Upper lobe of left lung (tissue), 4 donors: ENCODE measurements at regions not wholly inside any gene's neighbourhood (a gene's known extent, or its start where the extent isn't known, plus 50 kb on each side); places are given as distances from the start of the nearest gene placed in this dataset.

ENCODE experiments used
- EP300 ChIP-seq, 4 donors: sonication (generic); formaldehyde crosslinking; IDR thresholded peaks; one replicate each; pipeline ENCODE4 v1.5.1; 2017; ENCODE audit warnings: antibody characterized with exemption in 4 of 4, control low read depth in 2 of 4
- TF ChIP-seq, protein P1 (sequence below), 6 experiments: fragments of 450-650 bp in 4 of 6; fragments of 200-600 bp in 2 of 6; sonication (generic) in 2 of 6; IDR thresholded peaks; one replicate each; pipeline ENCODE4 v1.5.1; 2016 to 2019; ENCODE audit warnings: antibody characterized with exemption in 6 of 6

DNA sequence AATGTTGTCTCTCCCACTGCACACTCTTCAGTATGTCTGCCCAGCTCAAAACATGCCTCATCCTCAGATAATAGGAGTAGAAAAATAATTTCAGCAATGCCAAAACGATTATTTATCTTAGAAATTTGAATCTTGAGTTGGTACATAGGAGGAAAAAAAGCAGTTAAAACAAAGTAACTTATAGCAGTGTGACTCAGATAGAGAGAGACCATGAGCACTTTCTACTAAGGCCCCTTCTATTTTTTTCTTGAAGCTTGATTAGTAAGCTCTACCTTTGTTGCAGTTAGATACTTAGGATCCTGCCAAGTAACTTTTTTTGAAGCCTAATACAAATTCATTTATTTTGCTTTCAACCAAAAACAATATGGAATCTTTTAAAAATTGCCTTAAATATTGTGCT lies 212.3 kb downstream of the MAD2L1 start:
- TF ChIP-seq EP300 (IDR thresholded peaks at IDR 0.05), result no peak
- TF ChIP-seq, protein P1, sequence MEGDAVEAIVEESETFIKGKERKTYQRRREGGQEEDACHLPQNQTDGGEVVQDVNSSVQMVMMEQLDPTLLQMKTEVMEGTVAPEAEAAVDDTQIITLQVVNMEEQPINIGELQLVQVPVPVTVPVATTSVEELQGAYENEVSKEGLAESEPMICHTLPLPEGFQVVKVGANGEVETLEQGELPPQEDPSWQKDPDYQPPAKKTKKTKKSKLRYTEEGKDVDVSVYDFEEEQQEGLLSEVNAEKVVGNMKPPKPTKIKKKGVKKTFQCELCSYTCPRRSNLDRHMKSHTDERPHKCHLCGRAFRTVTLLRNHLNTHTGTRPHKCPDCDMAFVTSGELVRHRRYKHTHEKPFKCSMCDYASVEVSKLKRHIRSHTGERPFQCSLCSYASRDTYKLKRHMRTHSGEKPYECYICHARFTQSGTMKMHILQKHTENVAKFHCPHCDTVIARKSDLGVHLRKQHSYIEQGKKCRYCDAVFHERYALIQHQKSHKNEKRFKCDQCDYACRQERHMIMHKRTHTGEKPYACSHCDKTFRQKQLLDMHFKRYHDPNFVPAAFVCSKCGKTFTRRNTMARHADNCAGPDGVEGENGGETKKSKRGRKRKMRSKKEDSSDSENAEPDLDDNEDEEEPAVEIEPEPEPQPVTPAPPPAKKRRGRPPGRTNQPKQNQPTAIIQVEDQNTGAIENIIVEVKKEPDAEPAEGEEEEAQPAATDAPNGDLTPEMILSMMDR (IDR thresholded peaks at IDR 0.05), result no peak
